HCT116 (cell line): ENCODE measurements at regions not wholly inside any gene's neighbourhood (a gene's known extent, or its start where the extent isn't known, plus 50 kb on each side); places are given as distances from the start of the nearest gene placed in this dataset.

Experiments used
- ATAC-seq: fragments of 200-7000 bp; cut with Tn5 transposase; 2 replicates; pipeline ENCODE4 v1.9.1; 2020; ENCODE audit warnings: mild to moderate bottlenecking, moderate library complexity
- BruUV-seq: library from RNA; stranded (reverse); fragments of 400-500 nt; replicated peaks from 2 replicates; lab custom pipeline; 2021; lab: Mats Ljungman, UMichigan
- CTCF ChIA-PET: fragments of 300-600 bp; sonication (Branson Sonifier 250); formaldehyde crosslinking; loops from one replicate; lab custom pipeline; 2021; ENCODE audit warnings: antibody characterized with exemption; lab: Charles Lee
- POLR2A ChIA-PET: fragments of 300-600, 350-600 bp; sonication (Branson Sonifier 250); formaldehyde crosslinking; loops from one replicate; lab custom pipeline; 2021; ENCODE audit warnings: antibody characterized with exemption; lab: Charles Lee
- RAD21 ChIA-PET, 2 experiments: fragments of 300-600 bp; sonication (Branson Sonifier 250); formaldehyde crosslinking; loops; one replicate each; lab custom pipeline; 2023; ENCODE audit warnings: low total read pairs in 2 of 2; ENCODE audit not compliant: uncharacterized antibody in 2 of 2, unreplicated experiment in 2 of 2, low non-redundant PET in 1 of 2; lab: Charles Lee
- DNase-seq: peaks from one replicate; pipeline ENCODE4 v3.0.0-alpha.2; 2010; ENCODE audit warnings: low read depth, low spot score
- H2AFZ ChIP-seq: fragments of 200-600 bp; shearing (Covaris generic), sonication (generic); 2 replicates; pipeline ENCODE4 v1.6.1; 2017; ENCODE audit warnings: low read depth, mixed run types, mixed read lengths, antibody characterized with exemption, low read length; ENCODE audit not compliant: poor library complexity, severe bottlenecking
- H3K27ac ChIP-seq: 2 replicates; pipeline ENCODE4 v1.5.1; 2012; ENCODE audit warnings: low read depth, low read length
- H3K27me3 ChIP-seq: fragments of 200-600 bp; sonication (generic); 2 replicates; pipeline ENCODE4 v1.6.1; 2016; ENCODE audit warnings: mixed run types, low read length, mixed read lengths; ENCODE audit not compliant: insufficient read depth
- H3K36me3 ChIP-seq, 2 experiments: fragments of 200-500 bp in 1 of 2; fragments of 200-600 bp in 1 of 2; sonication (Bioruptor generic) in 1 of 2; sonication (generic) in 1 of 2; 2 replicates each; pipeline versions ENCODE4 v1.5.1 to v1.6.1; 2014 to 2016; ENCODE audit warnings: low read length in 2 of 2, inconsistent platforms in 1 of 2, mixed read lengths in 1 of 2, mixed run types in 1 of 2; ENCODE audit not compliant: insufficient read depth in 2 of 2, control insufficient read depth in 1 of 2
- H3K4me1 ChIP-seq, 2 experiments: fragments of 200-600 bp in 1 of 2; sonication (generic) in 1 of 2; 2 replicates each; pipeline versions ENCODE4 v1.5.1 to v1.6.1; 2012 to 2017; ENCODE audit warnings: low read length in 2 of 2, inconsistent platforms in 1 of 2, mild to moderate bottlenecking in 1 of 2, mixed read lengths in 1 of 2, mixed run types in 1 of 2, moderate library complexity in 1 of 2; ENCODE audit not compliant: insufficient read depth in 2 of 2, control insufficient read depth in 1 of 2
- H3K4me2 ChIP-seq: fragments of 200-600 bp; sonication (generic); 2 replicates; pipeline ENCODE4 v1.6.1; 2017; ENCODE audit warnings: mixed run types, low read length, mixed read lengths
- H3K4me3 ChIP-seq, 2 experiments: fragments of 200-600 bp in 1 of 2; sonication (generic) in 1 of 2; replicated peaks in 1 of 2; 2 replicates each; pipeline ENCODE4 v1.5.1; 2011 to 2016; ENCODE audit warnings: low read length in 2 of 2, control low read depth in 1 of 2, low read depth in 1 of 2, mild to moderate bottlenecking in 1 of 2, mixed read lengths in 1 of 2, mixed run types in 1 of 2
- H3K79me2 ChIP-seq: fragments of 200-600 bp; sonication (generic); 2 replicates; pipeline ENCODE4 v1.6.1; 2017; ENCODE audit warnings: mild to moderate bottlenecking, mixed run types, low read length, moderate library complexity, mixed read lengths; ENCODE audit not compliant: insufficient read depth
- H3K9ac ChIP-seq: fragments of 200-600 bp; sonication (generic); 2 replicates; pipeline ENCODE4 v1.6.1; 2016; ENCODE audit warnings: low read length, mixed read lengths
- H3K9me2 ChIP-seq: fragments of 200-600 bp; sonication (generic), shearing (Covaris generic); 2 replicates; pipeline ENCODE4 v1.6.1; 2017; ENCODE audit warnings: mixed run types, mild to moderate bottlenecking, moderate library complexity; ENCODE audit not compliant: insufficient read depth
- H3K9me3 ChIP-seq, 2 experiments: fragments of 200-500 bp in 1 of 2; fragments of 200-600 bp in 1 of 2; sonication (Bioruptor generic) in 1 of 2; sonication (generic) in 1 of 2; 2 replicates each; pipeline ENCODE4 v1.6.1; 2014 to 2017; ENCODE audit warnings: low read length in 2 of 2, mixed read lengths in 2 of 2, inconsistent platforms in 1 of 2, low read depth in 1 of 2, mild to moderate bottlenecking in 1 of 2, mixed run types in 1 of 2, moderate library complexity in 1 of 2; ENCODE audit not compliant: control insufficient read depth in 1 of 2, insufficient read depth in 1 of 2
- H4K20me1 ChIP-seq: fragments of 200-600 bp; sonication (generic), shearing (Covaris generic); 2 replicates; pipeline ENCODE4 v1.6.1; 2017; ENCODE audit warnings: mixed run types, mild to moderate bottlenecking, moderate library complexity; ENCODE audit not compliant: insufficient read depth
- CEBPB ChIP-seq: IDR thresholded peaks from 2 replicates; pipeline ENCODE4 v1.6.1; 2012; ENCODE audit warnings: low read depth
- CTCF ChIP-seq, 3 experiments: fragments of 200-600 bp in 1 of 3; sonication (generic) in 1 of 3; IDR thresholded peaks in 2 of 3; conservative IDR thresholded peaks in 1 of 3; 2 replicates each; pipeline ENCODE4 v1.5.1; 2012 to 2017; ENCODE audit warnings: low read depth in 2 of 3, low read length in 2 of 3, antibody characterized with exemption in 1 of 3, borderline replicate concordance in 1 of 3, control low read depth in 1 of 3, mild to moderate bottlenecking in 1 of 3, mixed read lengths in 1 of 3, mixed run types in 1 of 3, moderate library complexity in 1 of 3; ENCODE audit not compliant: insufficient read depth in 1 of 3
- EGR1 ChIP-seq: IDR thresholded peaks from 2 replicates; pipeline ENCODE4 v1.6.1; 2012; ENCODE audit warnings: low read depth
- ELF1 ChIP-seq: IDR thresholded peaks from 2 replicates; pipeline ENCODE4 v1.6.1; 2012; ENCODE audit warnings: low read depth, borderline replicate concordance
- EZH2phosphoT487 ChIP-seq: fragments of 200-600 bp; IDR thresholded peaks from 2 replicates; pipeline ENCODE4 v1.6.1; 2018; ENCODE audit warnings: antibody characterized with exemption, borderline replicate concordance
- FOSL1 ChIP-seq: IDR thresholded peaks from 2 replicates; pipeline ENCODE4 v1.6.1; 2012; ENCODE audit warnings: low read depth
- JUND ChIP-seq: IDR thresholded peaks from 2 replicates; pipeline ENCODE4 v1.6.1; 2012
- MAX ChIP-seq: IDR thresholded peaks from 2 replicates; pipeline ENCODE4 v1.6.1; 2012
- RAD21 ChIP-seq: IDR thresholded peaks from 2 replicates; pipeline ENCODE4 v1.6.1; 2012; ENCODE audit warnings: low read depth, mild to moderate bottlenecking
- REST ChIP-seq: IDR thresholded peaks from 2 replicates; pipeline ENCODE4 v1.6.1; 2012; ENCODE audit warnings: low read depth
- SIN3A ChIP-seq: IDR thresholded peaks from 2 replicates; pipeline ENCODE4 v1.6.1; 2012; ENCODE audit warnings: low read depth
- SP1 ChIP-seq: IDR thresholded peaks from 2 replicates; pipeline ENCODE4 v1.6.1; 2012; ENCODE audit warnings: low read depth
- SRF ChIP-seq: IDR thresholded peaks from 2 replicates; pipeline ENCODE4 v1.6.1; 2012; ENCODE audit warnings: low read depth
- intact Hi-C: fragments of 100-400 bp; cut with micrococcal nuclease; formaldehyde crosslinking; loops from 2 replicates; pipeline ENCODE4 v1.10.0; 2022

- Histone ChIP-seq H3K27ac (no peak overlapping the region), H3K9me3 (peaks cover 6 to 13% of the 10 kb centered on the region in 2 experiments; a peak in 3 of 4 replicates), H3K36me3 (no peaks in the 10 kb centered on the region), H2AFZ (no peak overlapping the region), H3K27me3 (no peaks in the 10 kb centered on the region), H3K4me1 (no peaks in the 10 kb centered on the region), H3K4me2 (no peak overlapping the region), H3K4me3 (no peak overlapping the region), H3K9ac (no peak overlapping the region), H3K9me2 (no peaks in the 10 kb centered on the region), H4K20me1 (no peaks in the 10 kb centered on the region), H3K79me2 (no peaks in the 10 kb centered on the region)
- CTCF ChIA-PET: no interaction called here
- RAD21 ChIA-PET: no interaction called here
- ATAC-seq: no peak
- no peak for DNase-seq
- BruUV-seq: no TSS peak
- POLR2A ChIA-PET: no interaction called here
- no peak for TF ChIP-seq SP1
- no peak for TF ChIP-seq EZH2phosphoT487
- no peak for TF ChIP-seq CEBPB
- no peak for TF ChIP-seq REST
- no peak for TF ChIP-seq EGR1
- TF ChIP-seq RAD21: no peak
- TF ChIP-seq FOSL1: no peak
- TF ChIP-seq MAX: no peak
- TF ChIP-seq JUND: no peak
- TF ChIP-seq SIN3A: no peak
- no peak for TF ChIP-seq CTCF (IDR thresholded peaks at IDR 0.05 in 2 of 3, conservative IDR thresholded peaks at IDR 0.05 in 1 of 3; ENCODE audit: borderline replicate concordance in 1 of 3, insufficient read depth in 1 of 3, low read depth in 2 of 3, low read length in 2 of 3)
- TF ChIP-seq ELF1: no peak
- no peak for TF ChIP-seq SRF
- intact Hi-C loops: no loop called here
These were observed 524.2 kb downstream of the TRIB2 start for GRCh38 chr2:13240789-13241487.
